Fibroblast of pulmonary artery (primary cell): ENCODE measurements at regions not wholly inside any gene's neighbourhood (a gene's known extent, or its start where the extent isn't known, plus 50 kb on each side); places are given as distances from the start of the nearest gene placed in this dataset.

Experiments
- DNase-seq: peaks from one replicate; pipeline ENCODE4 v3.0.0-alpha.2; 2010; ENCODE audit warnings: low read depth
- H3K4me3 ChIP-seq: replicated peaks from 2 replicates; pipeline ENCODE4 v1.5.1; 2011; ENCODE audit warnings: low read depth, mild to moderate bottlenecking, control low read depth, low read length, moderate library complexity
- TF ChIP-seq, protein P1 (sequence below): IDR thresholded peaks from 2 replicates; pipeline ENCODE4 v1.5.1; 2011; ENCODE audit warnings: mild to moderate bottlenecking, control low read depth, low read length, inconsistent platforms; ENCODE audit errors: missing control alignments

DNA sequence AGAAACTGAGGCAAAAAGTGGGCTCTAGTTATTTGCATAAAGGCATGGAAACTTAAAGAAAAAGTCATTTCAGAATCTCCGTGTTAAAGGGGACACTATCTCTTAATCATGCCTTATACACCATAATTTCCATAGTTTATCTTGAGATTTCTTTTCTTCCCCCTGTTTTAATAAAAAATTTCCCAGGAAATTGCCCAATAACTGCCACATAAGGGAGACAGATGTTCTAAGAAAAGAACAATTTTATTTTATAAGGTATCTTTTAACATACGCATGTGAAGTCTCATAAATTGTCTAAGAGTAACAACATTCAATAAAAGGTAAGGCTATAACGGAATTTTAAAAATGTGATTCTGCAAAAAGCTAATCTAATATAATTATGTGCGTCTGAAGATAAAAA lies 371.3 kb downstream of the IRS2 start:
- DNase-seq: no peak
- no peak overlapping the region for H3K4me3 ChIP-seq
- TF ChIP-seq, protein P1, sequence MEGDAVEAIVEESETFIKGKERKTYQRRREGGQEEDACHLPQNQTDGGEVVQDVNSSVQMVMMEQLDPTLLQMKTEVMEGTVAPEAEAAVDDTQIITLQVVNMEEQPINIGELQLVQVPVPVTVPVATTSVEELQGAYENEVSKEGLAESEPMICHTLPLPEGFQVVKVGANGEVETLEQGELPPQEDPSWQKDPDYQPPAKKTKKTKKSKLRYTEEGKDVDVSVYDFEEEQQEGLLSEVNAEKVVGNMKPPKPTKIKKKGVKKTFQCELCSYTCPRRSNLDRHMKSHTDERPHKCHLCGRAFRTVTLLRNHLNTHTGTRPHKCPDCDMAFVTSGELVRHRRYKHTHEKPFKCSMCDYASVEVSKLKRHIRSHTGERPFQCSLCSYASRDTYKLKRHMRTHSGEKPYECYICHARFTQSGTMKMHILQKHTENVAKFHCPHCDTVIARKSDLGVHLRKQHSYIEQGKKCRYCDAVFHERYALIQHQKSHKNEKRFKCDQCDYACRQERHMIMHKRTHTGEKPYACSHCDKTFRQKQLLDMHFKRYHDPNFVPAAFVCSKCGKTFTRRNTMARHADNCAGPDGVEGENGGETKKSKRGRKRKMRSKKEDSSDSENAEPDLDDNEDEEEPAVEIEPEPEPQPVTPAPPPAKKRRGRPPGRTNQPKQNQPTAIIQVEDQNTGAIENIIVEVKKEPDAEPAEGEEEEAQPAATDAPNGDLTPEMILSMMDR: no peak

GRCh38 chr13:109412283-109412901 lies 374.0 kb downstream of the IRS2 start:
- DNase-seq: peak; percentile 49
- no peak overlapping the region for H3K4me3 ChIP-seq
- TF ChIP-seq, protein P1: no peak

- no peak for DNase-seq
- H3K4me3 ChIP-seq: no peak overlapping the region
- TF ChIP-seq, protein P1: no peak
These were observed 375.5 kb downstream of the IRS2 start for GRCh38 chr13:109410868-109411267.

DNA sequence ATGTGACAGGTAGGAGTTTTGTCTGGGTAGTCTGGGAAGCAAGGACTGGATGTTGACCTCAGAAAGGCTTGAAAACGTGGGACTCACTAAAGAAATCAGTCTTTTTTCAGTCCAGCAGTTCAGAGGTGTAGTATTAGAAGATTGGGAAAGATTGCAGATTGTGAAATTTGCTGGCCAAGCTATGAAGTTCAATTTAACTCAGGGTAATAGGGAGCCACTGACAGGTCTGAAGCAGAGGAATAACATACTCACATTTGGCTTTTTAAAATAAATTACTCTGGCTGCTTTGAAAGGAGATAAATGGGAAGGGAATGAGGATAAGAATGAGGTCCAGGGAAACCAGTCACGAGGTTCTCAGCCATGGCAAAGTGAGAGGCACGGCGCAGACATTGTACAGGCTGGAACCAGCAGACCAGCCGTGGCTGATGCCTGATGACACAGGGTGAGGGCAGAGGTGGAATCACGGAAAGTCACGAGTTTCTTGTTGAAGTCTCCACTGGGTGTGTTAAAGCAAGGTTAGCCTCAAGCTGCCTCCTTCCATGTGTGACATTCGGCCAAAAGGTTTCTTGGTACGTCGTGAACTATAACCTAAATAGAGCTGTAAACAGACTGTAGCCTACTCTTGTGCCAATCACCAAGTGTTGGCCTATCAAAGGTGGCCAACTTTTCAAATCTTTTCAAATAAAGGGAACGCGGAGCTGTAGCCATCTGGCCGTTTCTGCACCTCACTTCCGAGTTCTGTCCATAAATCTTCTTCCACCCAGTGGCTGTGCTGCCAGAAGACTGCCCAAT lies 377.6 kb downstream of the IRS2 start:
- TF ChIP-seq, protein P1: no peak
- DNase-seq: no peak

GRCh38 chr13:109406376-109406992 lies 379.9 kb downstream of the IRS2 start:
- H3K4me3 ChIP-seq: no peak overlapping the region
- TF ChIP-seq, protein P1: no peak
- no peak for DNase-seq

More for the DNA sequence above, 377.6 kb downstream of the IRS2 start:
- no peak overlapping the region for H3K4me3 ChIP-seq

GRCh38 chr13:109403012-109403421 lies 383.4 kb downstream of the IRS2 start:
- TF ChIP-seq, protein P1: no peak
- no peak for DNase-seq

More at GRCh38 chr13:109403012-109403421, 383.4 kb downstream of the IRS2 start:
- H3K4me3 ChIP-seq: no peak overlapping the region
